HG03460 (cell line): ENCODE measurements at regions not wholly inside any gene's neighbourhood (a gene's known extent, or its start where the extent isn't known, plus 50 kb on each side); places are given as distances from the start of the nearest gene placed in this dataset.
A peak's percentile ranks its signal among the peaks of the same experiment; 100 is the strongest.

ENCODE experiments used
- ATAC-seq: cut with Tn5 transposase; IDR thresholded peaks from one replicate; pipeline ENCODE4 v1.9.1; 2021; ENCODE audit not compliant: unreplicated experiment

GRCh38 chr4:123455360-123455759 lies 58.8 kb downstream of the SPRY1 start:
- no peak for ATAC-seq

GRCh38 chr4:123462007-123462406 lies 65.4 kb downstream of the SPRY1 start:
- no peak for ATAC-seq

- ATAC-seq = no peak
These were observed 67.3 kb downstream of the SPRY1 start for GRCh38 chr4:123463869-123464268.

- no peak for ATAC-seq
These were observed 68.8 kb downstream of the SPRY1 start for GRCh38 chr4:123465416-123465815.

- no peak for ATAC-seq
These were observed 69.6 kb downstream of the SPRY1 start for GRCh38 chr4:123466080-123466785.

- ATAC-seq = no peak
These were observed 72.0 kb downstream of the SPRY1 start for GRCh38 chr4:123468479-123469031.

GRCh38 chr4:123469245-123469644 lies 72.7 kb downstream of the SPRY1 start:
- no peak for ATAC-seq

GRCh38 chr4:123469696-123470095 lies 73.1 kb downstream of the SPRY1 start:
- no peak for ATAC-seq

GRCh38 chr4:123470640-123471039 lies 74.0 kb downstream of the SPRY1 start:
- no peak for ATAC-seq

GRCh38 chr4:123471655-123472369 lies 75.2 kb downstream of the SPRY1 start:
- ATAC-seq = no peak

GRCh38 chr4:123474817-123475216 lies 78.2 kb downstream of the SPRY1 start:
- no peak for ATAC-seq

- ATAC-seq = no peak
These were observed 79.5 kb downstream of the SPRY1 start for GRCh38 chr4:123476089-123476488.

GRCh38 chr4:123477711-123478209 lies 81.2 kb downstream of the SPRY1 start:
- peak; percentile 65 for ATAC-seq

GRCh38 chr4:123478859-123479345 lies 82.3 kb downstream of the SPRY1 start:
- no peak for ATAC-seq

GRCh38 chr4:123479944-123480343 lies 83.3 kb downstream of the SPRY1 start:
- ATAC-seq = no peak

- ATAC-seq = no peak
These were observed 84.3 kb downstream of the SPRY1 start for GRCh38 chr4:123480706-123481418.

- no peak for ATAC-seq
These were observed 85.1 kb downstream of the SPRY1 start for GRCh38 chr4:123481717-123482116.

GRCh38 chr4:123484291-123484926 lies 87.8 kb downstream of the SPRY1 start:
- no peak for ATAC-seq

GRCh38 chr4:123485601-123486000 lies 89.0 kb downstream of the SPRY1 start:
- no peak for ATAC-seq

- peak; percentile 77 for ATAC-seq
These were observed 92.3 kb downstream of the SPRY1 start for GRCh38 chr4:123488916-123489315.

- no peak for ATAC-seq
These were observed 98.9 kb downstream of the SPRY1 start for GRCh38 chr4:123495530-123495929.
